ENCODE measurements at regions not wholly inside any gene's neighbourhood (a gene's known extent, or its start where the extent isn't known, plus 50 kb on each side); places are given as distances from the start of the nearest gene placed in this dataset.
"Not testable (repeated sequence)": the region's sequence is repeated elsewhere in the genome, so short reads cannot be mapped to it uniquely, and the experiment has no call there.

- no peak for DNase-seq
Observed at GRCh38 chr2:205901491-205901890, 184.5 kb downstream of the INO80D start.

- DNase-seq = no peak
Observed at GRCh38 chr2:205898744-205899143, 187.2 kb downstream of the INO80D start.

DNA sequence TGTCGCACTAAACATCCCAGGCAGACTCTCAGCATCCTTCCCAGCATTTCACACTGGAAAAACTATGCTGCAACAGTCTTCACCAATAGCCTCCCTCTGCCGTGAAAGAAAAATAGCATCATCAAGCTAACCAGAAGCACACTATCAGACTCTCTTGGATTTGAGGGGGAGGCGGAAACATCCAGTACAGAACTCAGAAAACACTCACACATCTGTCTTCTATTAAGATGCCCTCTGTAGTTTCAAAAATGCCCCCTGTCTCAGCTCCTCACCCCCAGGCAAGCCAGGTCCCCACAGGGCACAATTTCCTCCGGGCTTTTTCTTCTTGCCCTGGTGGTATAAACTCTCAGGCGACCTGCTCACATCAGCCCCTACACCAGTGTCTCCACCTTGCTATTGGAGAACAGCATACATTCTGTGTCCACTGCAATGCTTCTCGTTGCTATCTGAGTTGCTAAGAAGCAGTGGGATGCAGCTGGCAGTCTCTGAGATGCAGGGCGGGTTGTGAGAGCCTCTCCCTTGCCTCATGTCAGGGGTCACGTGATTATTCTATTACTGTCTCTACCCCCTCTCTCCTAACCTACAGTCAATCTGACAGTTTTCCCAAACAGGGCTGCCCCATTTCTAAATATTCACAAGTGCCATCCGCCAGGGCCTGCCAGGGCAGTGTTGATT, 189.9 kb downstream of the INO80D start:
- no peak for DNase-seq

DNA sequence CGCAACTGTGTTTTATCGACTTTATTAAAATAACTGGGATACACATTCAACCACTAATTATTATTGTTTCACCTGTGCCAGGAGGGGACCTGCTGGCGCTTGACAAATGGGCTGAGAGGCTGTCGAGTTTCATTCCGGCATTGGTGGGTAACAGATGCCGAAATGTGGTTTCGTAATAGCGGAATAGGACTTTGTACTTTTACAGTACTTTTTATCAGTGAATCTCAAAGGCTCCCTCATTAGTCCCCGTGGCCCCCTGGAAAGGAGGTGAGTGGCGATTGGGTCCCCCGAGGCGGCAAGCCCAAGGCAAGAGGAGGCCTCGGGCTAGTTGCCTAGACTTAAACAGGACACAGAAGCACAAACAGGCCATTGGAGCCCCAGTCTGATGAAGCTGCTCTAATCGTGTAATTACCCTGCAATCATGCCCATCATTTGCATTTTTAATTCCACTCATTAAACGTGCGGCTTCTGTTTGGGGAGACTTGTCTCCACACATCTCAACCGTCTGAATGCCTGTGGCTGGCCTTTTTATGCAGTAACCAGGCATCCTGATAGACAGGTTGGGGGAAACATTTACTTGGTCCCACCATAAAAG, 193.2 kb downstream of the INO80D start:
- DNase-seq = no peak

GRCh38 chr2:205892251-205892655, 193.7 kb downstream of the INO80D start:
- no peak for DNase-seq

DNA sequence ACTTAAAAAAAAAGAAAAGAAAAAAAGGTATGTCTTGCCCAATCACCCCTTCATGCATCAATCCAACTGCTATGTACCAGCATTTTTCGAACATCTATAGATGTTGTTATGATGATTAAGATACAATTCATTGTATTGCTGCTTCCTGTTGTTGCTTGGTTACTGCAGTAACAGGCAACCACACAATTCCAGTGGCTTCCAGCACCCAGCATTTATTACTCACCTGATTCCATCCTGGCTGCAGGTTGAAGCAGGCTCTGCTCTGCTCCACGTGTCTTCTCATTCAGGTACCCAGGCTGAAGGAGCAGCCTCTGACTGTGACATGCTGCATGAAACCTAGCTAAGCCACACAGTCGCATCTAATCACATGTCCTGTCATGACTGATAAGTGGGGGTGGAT, 196.9 kb downstream of the INO80D start:
- DNase-seq = no peak

DNA sequence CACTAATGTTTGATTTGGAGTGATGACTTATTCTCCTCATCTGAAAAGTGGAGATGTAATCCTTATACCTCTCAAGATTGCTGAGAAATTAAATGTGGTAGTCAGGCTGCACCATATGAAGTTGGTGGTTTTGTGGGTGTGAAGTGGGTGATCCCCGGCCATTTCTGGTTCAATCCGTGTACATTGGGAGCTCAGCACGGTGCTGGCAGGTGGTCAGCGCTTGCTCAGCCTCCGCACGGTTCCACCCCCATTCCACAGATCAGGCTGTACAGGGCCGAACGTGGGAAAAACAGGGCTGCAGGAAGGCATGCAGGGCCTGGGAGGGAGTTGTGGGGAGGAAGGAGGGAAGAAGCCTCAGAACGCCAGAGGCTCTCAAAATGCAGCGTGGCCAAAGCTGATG, 198.3 kb downstream of the INO80D start:
- no peak for DNase-seq

- DNase-seq = peak; percentile 17 to 38
Observed at GRCh38 chr2:205885492-205886099, 200.4 kb downstream of the INO80D start.

- no peak for DNase-seq
Observed at GRCh38 chr2:205883965-205884364, 201.7 kb downstream of the NRP2 start.

GRCh38 chr2:205882806-205883425, 200.6 kb downstream of the NRP2 start:
- DNase-seq = no peak

DNA sequence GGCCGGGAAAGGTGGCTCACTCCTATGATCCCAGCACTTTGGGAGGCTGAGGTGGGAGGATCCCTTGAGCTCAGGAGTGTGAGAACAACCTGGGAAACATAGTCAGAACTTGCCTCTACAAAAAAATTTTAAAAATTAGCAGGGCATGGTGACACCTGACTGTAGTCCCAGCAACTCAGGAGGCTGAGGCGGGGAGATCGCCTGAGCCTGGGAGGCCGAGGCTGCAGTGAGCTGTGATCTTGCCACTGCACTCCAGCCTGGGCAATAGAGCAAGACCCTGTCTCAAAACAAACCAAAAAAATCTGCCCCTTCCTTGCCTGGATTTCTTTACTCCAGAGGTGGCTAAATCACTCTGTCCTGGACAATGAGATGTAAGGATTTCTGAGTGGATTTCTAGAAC, 197.7 kb downstream of the NRP2 start:
- no peak for DNase-seq

- no peak for DNase-seq
Observed at GRCh38 chr2:205878999-205879762, 196.9 kb downstream of the NRP2 start.

DNA sequence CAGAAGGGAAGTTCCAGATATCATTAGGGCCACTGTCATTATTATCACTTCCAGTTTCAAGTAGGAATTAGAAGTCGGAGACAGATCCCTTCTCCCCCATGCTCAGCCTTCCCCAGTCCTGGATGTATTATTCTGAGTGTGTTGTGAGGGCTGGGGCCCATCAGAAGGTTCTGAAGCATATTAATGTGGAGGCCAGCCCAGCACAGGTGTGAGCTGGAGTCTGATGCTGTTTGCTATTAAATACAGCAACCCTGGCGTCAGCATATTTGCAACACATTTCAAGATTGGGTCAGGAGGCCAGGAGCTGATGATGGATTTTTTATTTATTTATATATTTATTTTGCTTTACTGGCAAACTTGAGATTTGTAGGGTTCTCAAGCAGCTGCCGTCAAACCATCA, 195.2 kb downstream of the NRP2 start:
- no peak for DNase-seq

DNA sequence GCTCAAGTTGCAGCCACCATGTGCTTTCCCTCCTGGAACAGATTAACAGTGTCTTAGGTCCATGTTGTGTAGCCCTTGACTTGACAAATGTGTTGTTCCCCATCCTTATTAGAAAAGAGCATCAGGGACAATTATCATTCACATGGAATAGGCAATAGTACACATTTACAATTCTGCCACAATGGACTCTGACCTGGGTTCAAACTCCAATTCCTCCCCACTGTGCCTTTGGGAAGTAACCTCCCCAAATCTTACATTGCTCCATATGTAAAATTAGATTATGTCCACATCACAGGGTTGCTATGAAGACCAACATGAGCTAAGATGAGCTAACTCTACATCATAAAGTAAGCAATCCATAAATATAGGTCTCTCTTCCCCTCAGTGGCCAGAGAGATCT, 193.8 kb downstream of the NRP2 start:
- no peak for DNase-seq

- no peak for DNase-seq
Observed at GRCh38 chr2:205872716-205873115, 190.4 kb downstream of the NRP2 start.

- no peak for DNase-seq
Observed at GRCh38 chr2:205869439-205869838, 187.1 kb downstream of the NRP2 start.

GRCh38 chr2:205868773-205869333, 186.6 kb downstream of the NRP2 start:
- peak in 1 of 2 donors; percentile 86 for DNase-seq

- peak in 1 of 2 donors; percentile 44 for DNase-seq
Observed at GRCh38 chr2:205868053-205868452, 185.8 kb downstream of the NRP2 start.

DNA sequence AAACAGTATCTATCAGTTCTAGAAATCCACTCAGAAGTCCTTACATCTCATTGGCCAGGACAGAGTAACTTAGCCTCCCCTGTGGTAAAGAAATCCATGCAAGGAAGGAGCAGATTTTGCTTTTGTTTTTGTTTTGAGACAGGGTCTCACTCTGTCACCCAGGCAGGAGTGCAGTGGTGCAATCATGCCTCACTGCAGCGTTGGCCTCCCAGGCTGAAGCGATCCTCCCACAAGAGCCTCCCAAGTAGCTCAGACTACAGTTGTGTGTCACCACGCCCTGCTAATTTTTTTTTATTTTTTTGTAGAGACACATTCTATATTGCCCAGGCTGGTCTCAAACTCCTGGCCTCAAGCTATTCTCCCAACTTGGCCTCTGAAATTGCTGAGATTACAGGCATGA, 185.1 kb downstream of the NRP2 start:
- DNase-seq = no peak

GRCh38 chr2:205865905-205866441, 183.7 kb downstream of the NRP2 start:
- DNase-seq = no peak

DNA sequence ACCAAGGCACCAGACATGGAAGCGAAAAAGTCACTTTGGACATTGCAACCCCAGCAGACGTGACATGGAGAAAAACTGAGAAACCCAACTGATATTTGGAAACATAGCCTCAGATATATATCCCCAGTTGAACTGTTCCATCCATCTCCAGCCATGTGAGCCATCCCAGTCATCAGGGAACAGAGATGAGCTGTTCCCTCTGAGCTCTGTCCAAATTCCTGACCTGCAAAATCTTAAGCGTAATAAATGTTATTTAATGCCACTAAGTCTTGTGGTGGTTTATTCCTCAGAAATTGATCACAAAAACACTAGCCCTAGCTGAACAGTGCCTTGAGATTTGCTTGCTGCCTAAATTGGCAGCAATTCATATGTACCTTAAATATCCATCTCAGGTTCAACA, 182.8 kb downstream of the NRP2 start:
- DNase-seq = no peak

- no peak for DNase-seq
Observed at GRCh38 chr2:205864491-205864890, 182.2 kb downstream of the NRP2 start.

DNA sequence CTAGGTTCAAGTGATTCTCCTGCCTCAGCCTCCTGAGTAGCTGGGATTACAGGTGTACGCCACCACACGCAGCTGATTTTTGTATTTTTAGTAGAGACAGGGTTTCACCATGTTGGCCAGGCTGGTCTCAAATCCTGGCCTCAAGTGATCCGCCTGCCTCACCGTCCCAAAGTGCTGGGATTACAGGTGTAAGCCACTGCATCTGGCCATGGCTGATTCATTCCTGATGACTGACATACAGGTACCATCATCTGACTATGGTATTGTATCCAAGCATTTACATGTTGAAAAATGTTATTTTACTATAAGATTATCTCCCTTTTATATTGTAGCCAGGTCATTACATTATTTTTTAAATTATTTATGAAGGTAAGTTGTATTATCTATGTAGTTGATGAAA, 180.5 kb downstream of the NRP2 start:
- DNase-seq = not testable (repeated sequence)
